ENCODE measurements at regions not wholly inside any gene's neighbourhood (a gene's known extent, or its start where the extent isn't known, plus 50 kb on each side); places are given as distances from the start of the nearest gene placed in this dataset.

- DNase-seq (ENCODE audit: low spot score) = no peak
Observed at GRCh38 chr16:85971902-85972638, 73.1 kb downstream of the IRF8 start.

GRCh38 chr16:85974428-85975375, 75.7 kb downstream of the IRF8 start:
- DNase-seq (ENCODE audit: low spot score) = no peak

- DNase-seq (ENCODE audit: low spot score) = no peak
Observed at GRCh38 chr16:85975451-85975981, 76.6 kb downstream of the IRF8 start.

- no peak for DNase-seq (ENCODE audit: low spot score)
Observed at GRCh38 chr16:85978291-85978775, 79.4 kb downstream of the IRF8 start.

GRCh38 chr16:85978976-85979375, 80.0 kb downstream of the IRF8 start:
- no peak for DNase-seq (ENCODE audit: low spot score)

- no peak for DNase-seq (ENCODE audit: low spot score)
Observed at GRCh38 chr16:85979605-85980004, 80.6 kb downstream of the IRF8 start.

- DNase-seq (ENCODE audit: low spot score) = no peak
Observed at GRCh38 chr16:85980686-85981085, 81.7 kb downstream of the IRF8 start.

GRCh38 chr16:85981826-85982562, 83.0 kb downstream of the IRF8 start:
- no peak for DNase-seq (ENCODE audit: low spot score)

GRCh38 chr16:85982563-85982939, 83.6 kb downstream of the IRF8 start:
- DNase-seq (ENCODE audit: low spot score) = no peak

GRCh38 chr16:85983064-85983463, 84.1 kb downstream of the IRF8 start:
- DNase-seq (ENCODE audit: low spot score) = no peak

GRCh38 chr16:85983606-85984230, 84.8 kb downstream of the IRF8 start:
- no peak for DNase-seq (ENCODE audit: low spot score)

GRCh38 chr16:85984231-85984880, 85.4 kb downstream of the IRF8 start:
- no peak for DNase-seq (ENCODE audit: low spot score)

- no peak for DNase-seq (ENCODE audit: low spot score)
Observed at GRCh38 chr16:85984947-85985451, 86.0 kb downstream of the IRF8 start.

GRCh38 chr16:85986931-85987749, 88.2 kb downstream of the IRF8 start:
- DNase-seq (ENCODE audit: low spot score) = no peak

- no peak for DNase-seq (ENCODE audit: low spot score)
Observed at GRCh38 chr16:85987750-85988078, 88.8 kb downstream of the IRF8 start.

GRCh38 chr16:85988306-85988705, 89.3 kb downstream of the IRF8 start:
- DNase-seq (ENCODE audit: low spot score) = no peak

- no peak for DNase-seq (ENCODE audit: low spot score)
Observed at GRCh38 chr16:85988723-85989313, 89.9 kb downstream of the IRF8 start.

- no peak for DNase-seq (ENCODE audit: low spot score)
Observed at GRCh38 chr16:85989376-85989775, 90.4 kb downstream of the IRF8 start.

- DNase-seq (ENCODE audit: low spot score) = no peak
Observed at GRCh38 chr16:85989863-85990643, 91.1 kb downstream of the IRF8 start.

Measured in cerebellar cortex (tissue), 1 donor.